SHP77 treated with DMSO at 0.1 percent for 48 hours (cell line): ENCODE measurements at regions not wholly inside any gene's neighbourhood (a gene's known extent, or its start where the extent isn't known, plus 50 kb on each side); places are given as distances from the start of the nearest gene placed in this dataset.

ENCODE experiments used
- DNase-seq: peaks from one replicate; lab custom pipeline; 2025; lab: John Stamatoyannopoulos, UW

DNA sequence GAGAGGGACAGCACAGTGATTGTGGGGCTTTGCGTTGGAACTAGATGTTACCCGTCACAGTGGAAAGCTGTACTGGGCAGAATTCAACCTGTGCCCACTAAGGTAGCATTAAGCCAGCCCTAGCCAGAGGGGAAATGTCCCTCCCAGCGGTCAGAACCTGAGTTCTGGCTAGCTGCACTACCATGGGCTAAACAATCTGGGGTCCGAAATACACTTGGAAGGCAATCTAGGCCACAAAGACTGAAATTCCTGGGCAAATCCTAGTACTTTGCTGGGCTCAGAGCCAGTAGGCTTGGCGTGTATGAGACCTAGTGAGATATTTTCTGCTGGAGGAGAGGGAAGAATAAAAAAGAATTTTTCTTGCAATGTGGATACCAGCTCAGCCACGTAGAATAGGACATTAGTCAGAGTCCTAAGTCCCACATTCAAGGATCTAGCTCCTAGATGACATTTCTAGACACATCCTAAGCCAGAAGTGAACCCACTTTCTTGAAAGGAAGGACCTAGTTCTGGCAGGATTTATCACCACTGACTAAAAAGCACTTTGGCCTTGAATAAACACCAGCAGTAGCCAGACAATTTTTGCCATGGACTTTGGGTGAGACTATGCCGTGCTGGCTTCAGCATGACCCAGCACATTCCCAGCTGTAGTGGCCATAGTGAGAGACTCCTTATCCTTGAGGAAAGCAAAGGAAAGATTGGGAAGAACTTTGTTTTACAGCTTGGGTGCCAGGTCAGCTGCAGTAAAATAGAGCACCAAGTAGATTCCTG lies 618.0 kb downstream of the BRINP1 start:
- no peak for DNase-seq

GRCh38 chr9:118751848-118752223 lies 617.4 kb downstream of the BRINP1 start:
- no peak for DNase-seq

DNA sequence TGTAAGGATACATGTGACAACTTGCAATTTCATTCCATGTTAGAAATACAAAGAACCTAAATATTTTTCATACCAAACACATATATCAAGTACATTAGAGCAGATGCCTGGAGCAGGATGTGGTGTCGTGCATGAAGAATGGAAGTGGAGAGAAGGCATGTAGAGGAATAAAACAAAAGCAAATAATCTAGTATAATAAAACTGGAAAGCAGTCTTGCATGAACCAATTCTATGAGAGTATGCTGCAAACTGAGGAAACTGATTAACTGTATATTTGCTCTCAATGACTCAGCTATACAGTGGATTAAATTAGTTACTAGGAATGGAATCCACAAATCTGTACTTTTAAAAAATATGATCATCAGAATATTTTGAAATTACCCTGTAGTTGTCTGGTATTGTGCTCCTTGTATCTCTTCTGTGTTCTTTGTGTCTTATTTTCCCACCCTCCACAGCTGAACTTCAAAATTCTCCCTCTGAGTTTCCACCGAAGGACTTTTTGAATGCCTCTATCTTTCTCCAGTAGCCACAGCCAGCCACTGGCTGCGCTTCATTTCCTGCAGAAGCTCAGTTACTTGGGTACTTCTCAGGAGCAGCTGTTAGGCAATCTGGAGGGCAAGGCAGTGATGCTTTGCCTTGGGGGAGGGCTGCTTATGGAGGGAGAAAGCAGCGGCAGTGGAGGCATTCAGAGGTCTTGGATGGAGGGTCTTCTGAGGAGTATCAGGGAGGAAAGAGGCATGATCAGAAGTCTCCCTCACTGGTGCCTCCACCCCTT lies 608.0 kb downstream of the BRINP1 start:
- DNase-seq: no peak

DNA sequence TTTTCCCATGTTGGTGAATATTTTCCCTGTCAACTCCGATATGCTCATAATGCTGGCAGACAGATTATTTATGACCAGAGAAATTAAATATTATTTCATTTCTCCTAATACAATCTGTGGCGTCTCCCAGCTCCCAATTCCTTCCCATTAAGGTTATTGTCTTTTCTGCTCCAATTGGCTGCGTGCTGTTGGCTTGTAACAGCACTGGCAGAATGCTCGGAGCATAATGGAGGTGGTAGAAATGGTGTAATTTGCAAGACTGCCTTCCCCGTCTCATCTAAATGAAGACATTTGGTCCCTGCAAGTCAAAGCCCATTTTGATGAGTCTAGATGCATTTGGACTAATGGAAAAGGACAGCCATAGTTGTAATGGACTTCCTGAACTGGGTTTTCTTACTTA lies 601.7 kb downstream of the BRINP1 start:
- no peak for DNase-seq

DNA sequence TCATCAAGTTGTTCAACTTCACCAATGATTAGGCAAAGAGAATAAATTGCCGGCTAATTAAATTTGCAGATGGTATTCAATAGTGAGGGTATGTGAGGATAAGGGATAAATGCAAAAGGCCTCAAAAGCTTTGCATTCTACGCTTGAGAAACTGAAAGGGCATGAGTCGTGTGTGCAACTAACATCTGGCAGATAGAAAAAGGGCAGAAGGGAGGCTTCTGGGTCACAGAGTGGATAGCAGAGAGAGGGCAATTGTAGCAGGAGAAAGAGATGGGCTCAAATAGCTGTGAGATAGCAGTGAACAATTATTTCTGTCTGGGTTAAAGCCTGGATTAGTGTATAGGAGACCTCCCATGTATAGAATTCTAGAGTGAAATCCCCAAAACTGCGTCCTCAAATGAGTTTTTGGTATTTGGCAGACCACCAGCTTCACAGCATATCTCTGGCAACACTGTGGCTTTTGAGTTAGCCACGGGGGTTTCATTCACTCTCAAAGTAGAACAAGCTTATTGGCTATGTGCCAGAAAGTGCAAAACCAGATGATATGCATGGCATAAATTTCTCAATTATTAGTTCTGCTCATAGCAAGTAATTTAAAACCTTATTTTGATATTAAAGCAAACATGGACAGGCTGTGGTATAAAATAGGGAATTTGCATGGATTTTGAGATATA lies 586.3 kb downstream of the BRINP1 start:
- no peak for DNase-seq

DNA sequence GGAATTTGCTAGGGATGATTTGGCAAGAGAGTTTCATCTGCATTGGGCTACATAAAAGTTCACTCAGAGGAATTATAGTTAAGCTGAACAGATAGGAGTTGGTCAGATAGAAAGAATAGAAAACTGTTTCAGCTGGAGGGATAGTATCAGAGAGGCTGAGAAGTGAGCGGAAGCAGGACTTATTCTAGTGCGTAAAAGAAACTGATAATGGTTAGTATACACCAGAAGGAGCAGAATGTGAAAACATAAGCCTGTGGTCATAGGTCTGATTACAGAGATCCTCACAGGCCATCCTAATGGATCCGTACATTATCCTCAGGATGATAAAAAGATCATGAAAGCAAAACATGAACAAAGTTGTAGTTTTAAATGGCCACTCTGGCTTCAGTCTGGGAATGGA lies 585.2 kb downstream of the BRINP1 start:
- no peak for DNase-seq

GRCh38 chr9:118785456-118785855 lies 583.8 kb downstream of the BRINP1 start:
- DNase-seq: no peak

- no peak for DNase-seq
These were observed 582.4 kb downstream of the BRINP1 start for GRCh38 chr9:118786877-118787276.

DNA sequence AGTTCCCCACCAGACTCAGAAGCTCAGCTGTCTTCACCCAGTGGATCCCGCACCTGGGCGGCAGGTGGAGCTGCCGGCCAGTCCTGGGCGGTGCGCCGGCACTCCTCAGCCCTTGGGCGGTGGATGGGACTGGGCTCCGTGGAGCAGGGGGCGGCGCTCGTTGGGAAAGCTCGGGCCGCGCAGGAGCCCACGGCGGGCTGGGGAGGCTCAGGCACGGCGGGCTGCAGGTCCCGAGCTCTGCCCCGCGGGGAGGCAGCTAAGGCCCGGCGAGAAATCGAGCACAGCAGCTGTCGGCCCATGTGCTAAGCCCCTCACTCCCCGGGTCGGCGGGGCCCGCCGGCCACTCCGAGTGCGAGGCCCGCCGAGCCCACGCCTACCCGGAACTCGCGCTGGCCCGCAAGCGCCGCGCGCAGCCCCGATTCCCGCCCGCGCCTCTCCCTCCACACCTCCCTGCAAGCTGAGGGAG lies 560.0 kb downstream of the BRINP1 start:
- no peak for DNase-seq

DNA sequence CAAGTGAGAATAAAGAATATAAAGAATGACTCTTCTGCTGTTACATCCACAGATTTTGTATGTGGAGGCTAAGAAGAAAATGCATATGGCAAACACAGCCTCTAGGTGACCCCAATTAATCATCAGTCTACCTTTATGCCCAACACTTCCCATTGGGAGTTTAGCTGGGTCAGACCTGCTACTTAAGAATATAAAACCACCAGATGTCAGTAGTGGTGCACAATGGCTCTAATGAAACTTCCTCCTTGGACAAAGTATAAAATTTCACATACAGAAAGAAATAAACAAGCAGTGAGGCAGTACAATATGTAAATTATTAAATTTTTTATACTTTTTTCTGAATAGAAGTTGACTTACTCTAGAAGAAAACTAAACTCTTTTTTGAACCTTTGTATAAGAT lies 539.9 kb downstream of the BRINP1 start:
- no peak for DNase-seq

GRCh38 chr9:118832371-118832770 lies 536.9 kb downstream of the BRINP1 start:
- DNase-seq: no peak

DNA sequence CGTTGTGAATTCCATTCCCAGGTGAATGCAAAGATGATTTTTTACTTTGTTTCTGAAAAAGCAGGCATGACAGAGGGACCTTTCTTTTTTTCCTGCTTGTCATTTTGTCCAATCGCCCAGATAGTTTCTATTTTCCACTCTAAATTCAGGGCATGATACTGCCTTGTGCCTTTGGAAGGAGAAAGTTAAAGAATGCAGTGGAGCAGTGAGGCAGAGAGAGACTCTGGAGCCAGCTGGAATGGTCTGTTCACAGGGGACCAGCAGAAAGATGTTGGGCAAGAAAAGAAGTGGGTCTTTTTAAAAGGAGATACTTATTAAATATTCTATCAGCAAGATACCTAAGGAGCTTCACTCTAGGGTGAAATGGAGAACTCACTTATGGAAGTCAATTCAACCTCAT lies 532.3 kb downstream of the BRINP1 start:
- no peak for DNase-seq

GRCh38 chr9:118871531-118871930 lies 497.7 kb downstream of the BRINP1 start:
- no peak for DNase-seq

- no peak for DNase-seq
These were observed 486.6 kb downstream of the BRINP1 start for GRCh38 chr9:118882684-118883083.

DNA sequence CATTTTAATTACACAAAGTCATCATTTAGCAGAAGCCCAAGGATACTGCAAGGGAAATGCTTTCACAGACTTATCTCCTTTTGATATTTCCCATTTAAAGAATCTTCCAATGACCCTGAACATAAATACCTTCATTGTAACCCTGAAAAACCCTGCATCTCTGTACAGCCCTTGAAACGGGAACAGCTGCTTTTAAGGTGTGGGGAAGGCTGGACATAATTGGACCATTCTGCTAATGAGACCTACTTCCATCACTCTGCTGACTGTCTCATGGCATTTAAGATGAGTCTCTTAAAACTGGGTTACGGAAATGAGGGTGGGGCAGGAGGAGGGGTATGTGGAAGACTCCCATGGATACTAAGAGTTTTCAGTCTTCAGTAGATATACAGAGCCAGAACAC lies 485.8 kb downstream of the BRINP1 start:
- DNase-seq: no peak

DNA sequence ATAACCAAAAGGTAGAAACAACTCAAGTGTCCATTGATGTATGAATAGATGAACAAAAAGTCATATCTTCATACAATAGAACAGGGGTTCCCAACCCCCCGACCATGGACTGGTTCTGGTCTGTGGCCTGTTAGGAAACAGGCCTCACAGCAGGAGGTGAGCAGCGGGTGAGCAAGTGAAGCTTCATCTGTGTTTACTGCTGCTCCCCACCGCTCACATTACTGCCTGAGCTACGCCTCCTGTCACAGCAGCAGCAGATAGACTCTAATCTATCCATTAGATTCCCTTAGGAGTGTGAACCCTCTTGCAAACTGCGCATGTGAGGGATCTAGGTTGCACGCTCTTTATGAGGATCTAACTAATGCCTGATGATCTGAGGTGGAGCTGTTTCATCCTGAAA lies 478.0 kb downstream of the BRINP1 start:
- no peak for DNase-seq

GRCh38 chr9:118896324-118897000 lies 472.8 kb downstream of the BRINP1 start:
- no peak for DNase-seq

- DNase-seq: no peak
These were observed 451.1 kb downstream of the BRINP1 start for GRCh38 chr9:118918180-118918579.

DNA sequence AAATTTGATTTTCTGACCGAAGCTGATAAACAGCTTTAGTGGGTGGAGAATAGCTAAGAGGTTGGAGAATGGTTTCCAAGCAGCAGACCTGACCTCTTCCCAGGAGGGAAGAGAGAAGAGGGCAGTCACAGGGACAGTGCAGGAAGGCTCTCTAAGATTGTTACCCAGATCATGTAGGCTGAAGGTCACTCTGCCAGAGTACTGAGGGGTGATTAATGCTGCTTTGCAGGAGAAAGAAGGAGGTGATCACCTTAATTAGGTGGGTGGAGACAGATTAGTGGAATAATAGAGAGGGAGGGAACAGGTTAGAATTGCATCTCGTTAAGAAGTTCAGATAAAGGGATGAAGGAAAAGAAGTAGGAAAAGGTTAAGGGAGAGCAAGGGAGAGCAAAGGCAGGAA lies 440.5 kb downstream of the BRINP1 start:
- DNase-seq: no peak

DNA sequence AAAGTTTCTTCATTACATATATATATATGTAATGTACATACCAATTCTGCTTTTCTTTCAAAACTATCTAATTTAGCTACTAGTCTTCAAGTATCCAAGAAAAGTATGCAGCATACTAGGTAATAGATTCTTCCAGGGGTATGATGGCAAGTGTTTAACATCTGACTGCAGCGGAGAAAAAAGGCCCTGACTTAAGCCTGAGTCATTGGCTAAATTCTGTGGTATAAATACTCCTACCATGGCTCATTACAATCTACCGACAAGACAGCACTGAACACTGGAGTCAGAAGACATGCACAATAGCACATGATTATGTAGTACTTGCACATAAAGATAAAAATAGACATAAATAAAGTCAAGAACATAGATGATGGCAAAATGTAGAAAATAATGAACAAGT lies 439.9 kb downstream of the BRINP1 start:
- no peak for DNase-seq

DNA sequence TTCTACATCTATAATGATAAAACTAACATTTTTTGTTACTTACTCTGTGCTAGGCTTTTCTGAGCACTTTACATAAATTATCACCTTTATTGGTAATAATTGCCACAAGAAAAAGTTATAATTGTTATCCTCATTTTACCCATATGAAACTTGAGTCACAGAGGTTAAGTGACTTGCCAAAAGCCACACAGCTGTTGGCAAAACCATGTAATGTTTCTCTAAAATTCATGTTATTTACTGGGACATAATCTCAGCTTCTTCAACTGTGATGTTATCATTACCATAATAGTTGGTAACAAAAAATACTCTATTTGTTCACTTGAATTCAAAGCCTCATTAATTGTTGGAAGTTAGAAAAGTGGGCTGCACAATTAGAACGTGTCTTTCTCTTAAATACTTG lies 437.3 kb downstream of the BRINP1 start:
- DNase-seq: no peak

DNA sequence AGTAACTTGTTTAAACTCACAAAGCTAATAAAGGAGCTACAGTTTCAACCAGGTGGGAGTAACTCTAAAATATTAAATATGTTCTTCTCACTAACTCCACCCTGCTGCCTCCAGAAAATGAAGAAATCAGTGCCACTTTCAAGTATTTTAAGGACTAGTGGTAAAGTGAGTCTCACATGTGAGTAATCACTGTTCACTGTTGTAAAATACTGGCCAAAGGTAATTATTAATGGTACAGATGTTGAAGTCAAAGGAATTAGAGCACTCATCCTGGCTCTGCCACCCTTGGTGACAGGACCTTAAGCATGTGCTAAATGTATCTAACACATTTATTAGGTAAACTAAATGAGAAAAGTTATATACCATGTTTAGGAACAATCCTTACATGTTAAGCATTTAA lies 430.7 kb downstream of the BRINP1 start:
- no peak for DNase-seq
